Heart right ventricle (tissue), 16 donors: ENCODE measurements at regions not wholly inside any gene's neighbourhood (a gene's known extent, or its start where the extent isn't known, plus 50 kb on each side); places are given as distances from the start of the nearest gene placed in this dataset.

Source experiments
- ATAC-seq, 8 donors: fragments of 200-7000 bp; cut with Tn5 transposase; one replicate each; pipeline ENCODE4 v1.9.1; 2020; ENCODE audit warnings: mild to moderate bottlenecking in 8 of 8, moderate library complexity in 8 of 8, moderate number of reproducible peaks in 1 of 8
- DNase-seq, 2 donors: peaks; one replicate each; pipeline ENCODE4 v3.0.0-alpha.2; 2020
- H3K27ac ChIP-seq, 10 donors: fragments of 200-600 bp; sonication (generic) in 2 of 10; one replicate each; pipeline versions ENCODE4 v1.5.0 to v1.8.0; 2020 to 2022; ENCODE audit warnings: mild to moderate bottlenecking in 3 of 10
- H3K27me3 ChIP-seq, 7 donors: fragments of 200-600 bp; one replicate each; pipeline ENCODE4 v1.8.0; 2021 to 2022; ENCODE audit warnings: mild to moderate bottlenecking in 2 of 7
- H3K36me3 ChIP-seq, 9 donors: fragments of 200-600 bp; sonication (generic) in 1 of 9; one replicate each; pipeline versions ENCODE4 v1.5.0 to v1.8.0; 2020 to 2022; ENCODE audit warnings: mild to moderate bottlenecking in 2 of 9
- H3K4me1 ChIP-seq, 9 donors: fragments of 200-600 bp; sonication (generic) in 1 of 9; one replicate each; pipeline versions ENCODE4 v1.5.0 to v1.8.0; 2020 to 2022; ENCODE audit warnings: mild to moderate bottlenecking in 4 of 9
- H3K4me3 ChIP-seq, 10 donors: fragments of 200-600 bp; sonication (generic) in 2 of 10; one replicate each; pipeline versions ENCODE4 v1.5.0 to v1.8.0; 2020 to 2022; ENCODE audit warnings: mild to moderate bottlenecking in 7 of 10, moderate library complexity in 2 of 10
- H3K9me3 ChIP-seq, 11 donors: fragments of 200-600 bp in 10 of 11; sonication (generic) in 2 of 11; one replicate each; pipeline versions ENCODE4 v1.5.0 to v1.8.0; 2013 to 2022; ENCODE audit warnings: mild to moderate bottlenecking in 2 of 11, control low read depth in 1 of 11, moderate library complexity in 1 of 11
- CTCF ChIP-seq, 9 donors: fragments of 200-600 bp; sonication (generic) in 2 of 9; IDR thresholded peaks; one replicate each; pipeline versions ENCODE4 v1.5.0 to v1.8.0; 2021 to 2022; ENCODE audit warnings: antibody characterized with exemption in 9 of 9, mild to moderate bottlenecking in 5 of 9, moderate library complexity in 1 of 9
- WGBS, 2 donors: extraction: QIAGEN DNeasy Blood & Tissue Kit; methylation state at CpG; one replicate each; pipeline ENCODE4 v1.1.7; 2013; ENCODE audit warnings: inconsistent platforms in 1 of 2; 5-methylcytosine and 5-hydroxymethylcytosine counted together
- intact Hi-C, 10 donors: fragments of 100-400 bp; cut with DNase I; formaldehyde crosslinking; loops; one replicate each; pipeline versions ENCODE4 v1.11.1 to v1.14.2; 2022
- donor health status: Arrhythmogenic right ventricular cardiomyopathy.
- donor health status: ischemic (EF 13 %, LVEDD 7.1; RV severe dilation, severe dysfunction).
- donor health status: healthy with polysubstance abuse.
- donor health status: DM: no; HTN: yes; CAD: no.
- donor health status: DM: no; HTN: no; CAD: no.
- donor health status: ischemic (EF 25% LVEDD 6.9; RV normal size, moderate dysfunction).
- donor health status: ischemic (EF 25% LVEDD 5.7; RV mildly dilated, moderate dysfunction).
- donor health status: healthy.
- donor health status: DM: yes; HTN: yes; CAD: no.
- donor health status: Ischemic cardiomyopathy.
- donor health status: ischemic (EF 35%, LVEDD 5.7; RV mildly dilated, moderate dysfunction).
- donor health status: nonischemic (EF 11% LVEDD 7.7; RV severe dilation, severe dysfunction).
- donor health status: DM: yes; HTN: yes; CAD: no.
- donor health status: PGD.
- donor health status: ischemic (EF 29% LVEDD 5.4; RV normal size, mild dysfunction).
- donor health status: nonischemic (EF 23%, LVEDD 6.1; RV moderate dilation, normal function).

- H3K9me3 ChIP-seq: peaks cover 0 to 4% (median 0%) of the 10 kb centered on the region in 11 donors
- no peaks in the 10 kb centered on the region for H3K4me1 ChIP-seq
- TF ChIP-seq CTCF (IDR thresholded peaks at IDR 0.05): no peak
- no peaks in the 10 kb centered on the region for H3K27me3 ChIP-seq
- 43 to 52% methylated on average over 3 of the region's 3 CpGs for WGBS, 2 donors
- DNase-seq (no peak), ATAC-seq (no peak)
- no peaks in the 10 kb centered on the region for H3K36me3 ChIP-seq
- H3K27ac ChIP-seq: no peak overlapping the region
- intact Hi-C loops: no loop called here
- H3K4me3 ChIP-seq: no peak overlapping the region
Observed at GRCh38 chr2:147232225-147232669, 612.6 kb upstream of the ACVR2A start.

DNA sequence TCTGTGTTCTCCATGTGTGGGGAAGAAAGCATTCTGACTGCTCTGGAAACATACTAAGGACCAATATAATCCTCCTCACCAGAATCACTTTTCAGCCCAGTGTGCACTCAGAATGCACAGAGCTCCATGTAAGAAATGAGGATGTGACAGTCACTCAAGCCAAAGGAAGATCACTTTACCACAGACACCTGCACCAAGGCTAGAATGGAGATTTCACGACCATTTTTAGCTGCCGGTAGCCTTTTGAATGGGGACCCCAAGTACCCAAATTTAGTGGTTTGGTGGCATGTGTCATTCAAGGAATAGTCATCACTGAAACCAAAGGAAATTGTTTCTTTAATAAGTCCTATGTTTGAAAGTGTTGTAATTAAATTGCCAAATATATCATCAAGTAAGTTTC, 613.2 kb upstream of the ACVR2A start:
- Histone ChIP-seq H3K36me3 (no peaks in the 10 kb centered on the region), H3K4me1 (no peaks in the 10 kb centered on the region), H3K9me3 (peaks cover 0 to 4% (median 0%) of the 10 kb centered on the region in 11 donors), H3K4me3 (no peak overlapping the region), H3K27me3 (no peaks in the 10 kb centered on the region), H3K27ac (no peak overlapping the region)
- intact Hi-C loops: no loop called here
- 88 to 89% methylated on average over 2 of the region's 2 CpGs for WGBS, 2 donors
- TF ChIP-seq CTCF (IDR thresholded peaks at IDR 0.05): no peak
- DNase-seq: no peak
- no peak for ATAC-seq

GRCh38 chr2:147231081-147231480, 613.7 kb upstream of the ACVR2A start:
- 82 to 84% methylated on average over 1 of the region's 1 CpG for WGBS, 2 donors
- intact Hi-C loops: no loop called here

DNA sequence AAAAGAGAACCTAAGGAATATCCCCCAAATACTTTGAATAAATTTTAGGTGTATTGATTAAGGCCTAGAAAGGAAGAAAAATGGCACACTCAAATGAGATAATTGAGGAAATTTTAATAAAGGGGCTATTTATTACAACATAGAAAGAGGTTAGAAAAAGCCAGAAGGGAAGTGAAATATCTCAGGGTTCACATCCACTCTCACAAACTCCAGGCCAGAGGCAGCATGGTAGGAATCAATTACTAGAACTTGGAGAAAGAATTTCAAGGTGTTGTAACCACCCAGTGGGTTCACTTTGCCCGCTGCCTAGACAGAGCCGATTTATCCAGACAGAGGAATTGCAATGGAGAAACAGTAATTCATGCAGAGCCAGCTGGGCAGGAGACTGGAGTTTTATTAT, 617.5 kb upstream of the ACVR2A start:
- WGBS, 2 donors: 93 to 95% methylated on average over 2 of the region's 2 CpGs
- no peak for TF ChIP-seq CTCF (IDR thresholded peaks at IDR 0.05)
- ATAC-seq: no peak

More at GRCh38 chr2:147231081-147231480, 613.7 kb upstream of the ACVR2A start:
- Histone ChIP-seq H3K9me3 (peaks cover 0 to 4% (median 0%) of the 10 kb centered on the region in 11 donors), H3K36me3 (no peaks in the 10 kb centered on the region), H3K4me3 (no peak overlapping the region), H3K27ac (no peak overlapping the region), H3K27me3 (no peaks in the 10 kb centered on the region), H3K4me1 (no peaks in the 10 kb centered on the region)
- ATAC-seq: no peak
- DNase-seq: no peak
- no peak for TF ChIP-seq CTCF (IDR thresholded peaks at IDR 0.05)

More for the DNA sequence above, 617.5 kb upstream of the ACVR2A start:
- intact Hi-C loops: no loop called here
- Histone ChIP-seq H3K4me3 (no peak overlapping the region), H3K27me3 (no peaks in the 10 kb centered on the region), H3K4me1 (no peaks in the 10 kb centered on the region), H3K9me3 (peaks cover 0 to 4% (median 0%) of the 10 kb centered on the region in 11 donors), H3K27ac (no peak overlapping the region), H3K36me3 (no peaks in the 10 kb centered on the region)
- DNase-seq: no peak
